ENCODE measurements at regions not wholly inside any gene's neighbourhood (a gene's known extent, or its start where the extent isn't known, plus 50 kb on each side); places are given as distances from the start of the nearest gene placed in this dataset.

- H3K4me3 ChIP-seq (ENCODE audit: low read depth, low read length), result no peak overlapping the region
- TF ChIP-seq CTCF (IDR thresholded peaks at IDR 0.05; ENCODE audit: low read depth, low read length), result no peak
- no peak for TF ChIP-seq MAX (IDR thresholded peaks at IDR 0.05; ENCODE audit: low read depth, low read length)
- TF ChIP-seq MYC (IDR thresholded peaks at IDR 0.05; ENCODE audit: low read depth, low read length), result no peak
- TF ChIP-seq POLR2A (IDR thresholded peaks at IDR 0.05; ENCODE audit: extremely low read depth, insufficient read length), result no peak
- DNase-seq (ENCODE audit: low read depth), result no peak
Measured at GRCh38 chr11:96940227-96940626, 550.4 kb downstream of the JRKL start.

GRCh38 chr11:96942855-96943254, 553.0 kb downstream of the JRKL start:
- H3K4me3 ChIP-seq (ENCODE audit: low read depth, low read length), result no peak overlapping the region
- TF ChIP-seq CTCF (IDR thresholded peaks at IDR 0.05; ENCODE audit: low read depth, low read length), result no peak
- TF ChIP-seq POLR2A (IDR thresholded peaks at IDR 0.05; ENCODE audit: extremely low read depth, insufficient read length), result no peak
- TF ChIP-seq MYC (IDR thresholded peaks at IDR 0.05; ENCODE audit: low read depth, low read length), result no peak
- TF ChIP-seq MAX (IDR thresholded peaks at IDR 0.05; ENCODE audit: low read depth, low read length), result no peak
- DNase-seq (ENCODE audit: low read depth), result no peak

- H3K4me3 ChIP-seq (ENCODE audit: low read depth, low read length), result no peak overlapping the region
- TF ChIP-seq MYC (IDR thresholded peaks at IDR 0.05; ENCODE audit: low read depth, low read length) (no peak), MAX (IDR thresholded peaks at IDR 0.05; ENCODE audit: low read depth, low read length) (no peak), CTCF (IDR thresholded peaks at IDR 0.05; ENCODE audit: low read depth, low read length) (no peak), POLR2A (IDR thresholded peaks at IDR 0.05; ENCODE audit: extremely low read depth, insufficient read length) (no peak)
- DNase-seq (ENCODE audit: low read depth), result no peak
Measured at GRCh38 chr11:96943970-96944369, 554.2 kb downstream of the JRKL start.

- no peak overlapping the region for H3K4me3 ChIP-seq (ENCODE audit: low read depth, low read length)
- no peak for TF ChIP-seq POLR2A (IDR thresholded peaks at IDR 0.05; ENCODE audit: extremely low read depth, insufficient read length)
- TF ChIP-seq MAX (IDR thresholded peaks at IDR 0.05; ENCODE audit: low read depth, low read length), result no peak
- no peak for TF ChIP-seq CTCF (IDR thresholded peaks at IDR 0.05; ENCODE audit: low read depth, low read length)
- TF ChIP-seq MYC (IDR thresholded peaks at IDR 0.05; ENCODE audit: low read depth, low read length), result no peak
- no peak for DNase-seq (ENCODE audit: low read depth)
Measured at GRCh38 chr11:96948066-96948465, 558.3 kb downstream of the JRKL start.

GRCh38 chr11:96949464-96949863, 559.7 kb downstream of the JRKL start:
- no peak overlapping the region for H3K4me3 ChIP-seq (ENCODE audit: low read depth, low read length)
- no peak for DNase-seq (ENCODE audit: low read depth)
- no peak for TF ChIP-seq POLR2A (IDR thresholded peaks at IDR 0.05; ENCODE audit: extremely low read depth, insufficient read length)
- TF ChIP-seq MYC (IDR thresholded peaks at IDR 0.05; ENCODE audit: low read depth, low read length), result no peak
- TF ChIP-seq CTCF (IDR thresholded peaks at IDR 0.05; ENCODE audit: low read depth, low read length), result no peak
- no peak for TF ChIP-seq MAX (IDR thresholded peaks at IDR 0.05; ENCODE audit: low read depth, low read length)

Data from NB4 (cell line).